A673 (cell line): ENCODE measurements at regions not wholly inside any gene's neighbourhood (a gene's known extent, or its start where the extent isn't known, plus 50 kb on each side); places are given as distances from the start of the nearest gene placed in this dataset.

Experiments
- BruUV-seq: library from RNA; stranded (reverse); fragments of 400-500 nt; replicated peaks from 2 replicates; lab custom pipeline; 2021; lab: Mats Ljungman, UMichigan
- CTCF ChIA-PET: fragments of 300-600 bp; sonication (Branson Sonifier 250); formaldehyde crosslinking; loops from one replicate; lab custom pipeline; 2022; ENCODE audit warnings: antibody characterized with exemption; lab: Charles Lee
- POLR2A ChIA-PET: fragments of 300-600 bp; sonication (Branson Sonifier 250); formaldehyde crosslinking; loops from one replicate; lab custom pipeline; 2022; ENCODE audit warnings: antibody characterized with exemption; ENCODE audit not compliant: low non-redundant PET; lab: Charles Lee
- DNase-seq: peaks from one replicate; pipeline ENCODE4 v3.0.0-alpha.2; 2015; ENCODE audit warnings: low spot score
- H3K27ac ChIP-seq: fragments of 200-600 bp; sonication (generic); 2 replicates; pipeline ENCODE4 v1.5.1; 2016; ENCODE audit warnings: mixed run types, low read depth, mild to moderate bottlenecking, mixed read lengths, antibody characterized with exemption, low read length; ENCODE audit not compliant: poor library complexity, severe bottlenecking
- H3K27me3 ChIP-seq: fragments of 200-600 bp; sonication (generic); replicated peaks from 2 replicates; pipeline ENCODE4 v1.6.1; 2017; ENCODE audit warnings: mixed run types, low read depth, mild to moderate bottlenecking, mixed read lengths, antibody characterized with exemption, low read length; ENCODE audit not compliant: insufficient read depth, poor library complexity
- H3K36me3 ChIP-seq: fragments of 200-600 bp; sonication (generic); 2 replicates; pipeline ENCODE4 v1.6.1; 2016; ENCODE audit warnings: mixed run types, mild to moderate bottlenecking, mixed read lengths, antibody characterized with exemption, low read length; ENCODE audit not compliant: insufficient read depth, poor library complexity, severe bottlenecking
- H3K4me1 ChIP-seq: fragments of 200-600 bp; sonication (generic); 2 replicates; pipeline ENCODE4 v1.6.1; 2017; ENCODE audit warnings: mixed run types, mild to moderate bottlenecking, mixed read lengths, antibody characterized with exemption, low read length; ENCODE audit not compliant: insufficient read depth, poor library complexity, severe bottlenecking
- H3K4me3 ChIP-seq: fragments of 200-600 bp; sonication (generic); 2 replicates; pipeline ENCODE4 v1.5.1; 2016; ENCODE audit warnings: low read depth, mixed run types, mild to moderate bottlenecking, mixed read lengths, low read length; ENCODE audit not compliant: poor library complexity, severe bottlenecking
- H3K9me3 ChIP-seq: fragments of 200-600 bp; sonication (generic); 2 replicates; pipeline ENCODE4 v1.6.1; 2016; ENCODE audit warnings: mixed run types, low read depth, mild to moderate bottlenecking, mixed read lengths, antibody characterized with exemption, low read length; ENCODE audit not compliant: poor library complexity, severe bottlenecking
- EZH2 ChIP-seq: fragments of 200-600 bp; sonication (generic); IDR thresholded peaks from 2 replicates; pipeline ENCODE4 v1.6.1; 2017; ENCODE audit warnings: borderline replicate concordance, low read depth, mild to moderate bottlenecking, mixed read lengths, antibody characterized with exemption, low read length; ENCODE audit not compliant: poor library complexity, severe bottlenecking
- intact Hi-C: fragments of 100-400 bp; cut with micrococcal nuclease; formaldehyde crosslinking; loops from one replicate; pipeline ENCODE4 v1.10.0; 2022; ENCODE audit not compliant: unreplicated experiment
- TF ChIP-seq, protein P1 (sequence below): fragments of 300-800, 200-600 bp; sonication (generic); conservative IDR thresholded peaks from 2 replicates; pipeline ENCODE4 v1.5.1; 2017; ENCODE audit warnings: low read depth, mild to moderate bottlenecking, antibody characterized with exemption, low read length, moderate library complexity, mixed read lengths

DNA sequence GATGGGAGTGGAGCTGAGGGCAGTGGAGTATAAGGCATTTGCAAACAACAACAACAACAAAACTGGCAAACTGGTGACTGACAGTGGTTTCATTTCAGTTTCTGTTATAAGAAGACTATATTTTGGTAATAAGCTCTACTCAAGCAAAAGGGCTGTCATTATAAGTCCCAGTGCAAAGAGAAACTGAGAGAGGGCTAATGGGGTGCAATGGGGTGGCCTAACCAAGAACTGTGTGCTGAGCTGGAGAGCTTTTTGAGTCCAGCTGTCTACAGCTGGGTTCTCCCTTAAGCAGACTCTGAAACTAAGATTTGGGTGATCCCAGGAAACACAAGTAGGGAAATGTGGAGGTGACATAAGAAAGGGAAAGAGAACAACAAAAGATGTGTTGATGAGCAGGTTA, 439.3 kb downstream of the ADRA2A start:
- intact Hi-C loops: no loop called here
- H3K9me3 ChIP-seq: no peaks in the 10 kb centered on the region
- POLR2A ChIA-PET: interaction anchor here (0.6 kb wide), 1 partner anchor 1294 kb away, joined by 6 read pairs; no protein-coding TSS in a partner anchor
- BruUV-seq: no TSS peak
- no peak for DNase-seq
- CTCF ChIA-PET: no interaction called here
- H3K36me3 ChIP-seq: no peaks in the 10 kb centered on the region
- H3K27me3 ChIP-seq: no peaks in the 10 kb centered on the region
- no peak overlapping the region for H3K4me3 ChIP-seq
- no peaks in the 10 kb centered on the region for H3K4me1 ChIP-seq
- H3K27ac ChIP-seq: no peak overlapping the region
- TF ChIP-seq, protein P1, sequence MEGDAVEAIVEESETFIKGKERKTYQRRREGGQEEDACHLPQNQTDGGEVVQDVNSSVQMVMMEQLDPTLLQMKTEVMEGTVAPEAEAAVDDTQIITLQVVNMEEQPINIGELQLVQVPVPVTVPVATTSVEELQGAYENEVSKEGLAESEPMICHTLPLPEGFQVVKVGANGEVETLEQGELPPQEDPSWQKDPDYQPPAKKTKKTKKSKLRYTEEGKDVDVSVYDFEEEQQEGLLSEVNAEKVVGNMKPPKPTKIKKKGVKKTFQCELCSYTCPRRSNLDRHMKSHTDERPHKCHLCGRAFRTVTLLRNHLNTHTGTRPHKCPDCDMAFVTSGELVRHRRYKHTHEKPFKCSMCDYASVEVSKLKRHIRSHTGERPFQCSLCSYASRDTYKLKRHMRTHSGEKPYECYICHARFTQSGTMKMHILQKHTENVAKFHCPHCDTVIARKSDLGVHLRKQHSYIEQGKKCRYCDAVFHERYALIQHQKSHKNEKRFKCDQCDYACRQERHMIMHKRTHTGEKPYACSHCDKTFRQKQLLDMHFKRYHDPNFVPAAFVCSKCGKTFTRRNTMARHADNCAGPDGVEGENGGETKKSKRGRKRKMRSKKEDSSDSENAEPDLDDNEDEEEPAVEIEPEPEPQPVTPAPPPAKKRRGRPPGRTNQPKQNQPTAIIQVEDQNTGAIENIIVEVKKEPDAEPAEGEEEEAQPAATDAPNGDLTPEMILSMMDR: no peak
- no peak for TF ChIP-seq EZH2

- ChIA-PET POLR2A (no interaction called here), CTCF (no interaction called here)
- no peaks in the 10 kb centered on the region for H3K9me3 ChIP-seq
- intact Hi-C loops: no loop called here
- no peak overlapping the region for H3K4me3 ChIP-seq
- no peak for TF ChIP-seq EZH2
- TF ChIP-seq, protein P1: no peak
- no TSS peak for BruUV-seq
- no peaks in the 10 kb centered on the region for H3K4me1 ChIP-seq
- H3K36me3 ChIP-seq: no peaks in the 10 kb centered on the region
- no peaks in the 10 kb centered on the region for H3K27me3 ChIP-seq
- no peak for DNase-seq
- no peak overlapping the region for H3K27ac ChIP-seq
Measured at GRCh38 chr10:111522141-111522540, 445.3 kb downstream of the ADRA2A start.

DNA sequence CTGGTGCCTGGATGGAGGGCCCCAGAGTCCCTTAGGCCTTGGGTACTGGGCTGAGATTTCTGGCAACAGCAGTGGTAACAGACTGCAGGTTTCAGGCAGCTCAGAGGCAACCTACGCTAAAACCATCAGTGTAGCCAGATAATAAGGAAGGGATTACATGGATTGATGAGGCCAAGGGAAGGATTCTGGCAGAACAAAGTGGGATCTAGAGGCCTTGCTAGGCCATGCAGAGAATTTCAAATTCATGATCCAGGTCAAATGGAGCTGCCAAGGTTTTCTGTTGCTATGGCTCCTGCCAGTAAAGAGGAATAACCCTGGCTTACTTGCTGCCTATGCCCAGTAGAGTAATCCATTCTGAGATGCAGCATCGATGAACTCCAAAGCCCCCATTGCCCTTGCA, 445.7 kb downstream of the ADRA2A start:
- Histone ChIP-seq H3K4me3 (no peak overlapping the region), H3K4me1 (no peaks in the 10 kb centered on the region), H3K36me3 (no peaks in the 10 kb centered on the region), H3K9me3 (no peaks in the 10 kb centered on the region), H3K27ac (no peak overlapping the region), H3K27me3 (no peaks in the 10 kb centered on the region)
- no peak for DNase-seq
- BruUV-seq: no TSS peak
- no peak for TF ChIP-seq EZH2
- TF ChIP-seq, protein P1: no peak
- CTCF ChIA-PET: no interaction called here
- intact Hi-C loops: no loop called here
- POLR2A ChIA-PET: no interaction called here
